ENCODE measurements at regions not wholly inside any gene's neighbourhood (a gene's known extent, or its start where the extent isn't known, plus 50 kb on each side); places are given as distances from the start of the nearest gene placed in this dataset.

DNA sequence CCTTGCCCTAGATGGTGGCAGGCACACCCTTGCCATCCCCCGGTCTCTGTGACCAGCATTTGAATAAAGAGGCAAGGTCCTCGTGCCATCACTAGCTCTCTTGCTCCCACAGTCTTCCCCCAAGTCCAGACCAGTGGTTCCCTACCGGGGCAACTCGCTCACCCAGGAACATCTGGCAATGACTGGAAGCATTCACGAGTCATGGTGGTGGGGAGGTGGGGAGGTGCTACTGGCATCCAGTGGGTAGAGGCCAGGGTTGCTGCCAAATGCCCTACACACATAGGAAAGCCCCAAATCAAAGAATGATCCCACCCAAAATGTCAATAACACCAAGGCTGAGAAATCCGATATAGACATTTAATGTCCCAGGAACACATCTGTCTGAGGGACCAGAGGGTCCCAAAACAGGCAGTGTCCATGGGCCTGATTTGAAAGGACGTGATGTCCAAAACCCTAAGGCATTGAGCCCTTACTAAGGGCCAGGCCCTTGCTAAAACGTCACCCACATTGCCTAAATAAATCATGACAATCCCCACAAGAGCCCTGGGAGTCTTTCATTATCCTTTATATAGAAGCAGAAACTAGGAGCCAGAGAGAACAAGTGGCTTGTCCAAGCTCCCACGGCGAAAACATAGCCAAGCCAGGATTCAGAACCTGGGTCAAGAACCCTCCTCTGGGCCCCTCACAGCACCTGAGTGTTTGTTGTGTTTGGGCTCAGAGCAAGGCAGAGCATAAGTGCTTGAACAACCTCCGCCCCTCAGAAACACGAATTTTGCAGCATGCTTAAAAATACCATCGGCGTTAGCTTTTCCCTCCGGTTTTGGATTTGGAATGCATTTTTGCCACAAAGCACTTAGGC lies 119.3 kb upstream of the WWC1 start:
- no peak overlapping the region for H3K4me3 ChIP-seq (ENCODE audit: low read depth, low read length, poor library complexity, severe bottlenecking)
- no peaks in the 10 kb centered on the region for H3K27me3 ChIP-seq (ENCODE audit: insufficient read depth, low read length)
- H3K9me2 ChIP-seq (ENCODE audit: low read depth, low read length) = no peaks in the 10 kb centered on the region
- no peaks in the 10 kb centered on the region for H3K4me1 ChIP-seq (ENCODE audit: insufficient read depth, low read length, severe bottlenecking)
- no peak overlapping the region for H2AFZ ChIP-seq (ENCODE audit: low read length)
- no peak overlapping the region for H3K27ac ChIP-seq (ENCODE audit: low read depth, low read length, poor library complexity, severe bottlenecking)
- no peak overlapping the region for H3K9ac ChIP-seq (ENCODE audit: low read length)
- no peaks in the 10 kb centered on the region for H4K20me1 ChIP-seq (ENCODE audit: insufficient read depth, low read length)
- H3K9me3 ChIP-seq (ENCODE audit: low read length) = no peaks in the 10 kb centered on the region
- TF ChIP-seq, protein P1, sequence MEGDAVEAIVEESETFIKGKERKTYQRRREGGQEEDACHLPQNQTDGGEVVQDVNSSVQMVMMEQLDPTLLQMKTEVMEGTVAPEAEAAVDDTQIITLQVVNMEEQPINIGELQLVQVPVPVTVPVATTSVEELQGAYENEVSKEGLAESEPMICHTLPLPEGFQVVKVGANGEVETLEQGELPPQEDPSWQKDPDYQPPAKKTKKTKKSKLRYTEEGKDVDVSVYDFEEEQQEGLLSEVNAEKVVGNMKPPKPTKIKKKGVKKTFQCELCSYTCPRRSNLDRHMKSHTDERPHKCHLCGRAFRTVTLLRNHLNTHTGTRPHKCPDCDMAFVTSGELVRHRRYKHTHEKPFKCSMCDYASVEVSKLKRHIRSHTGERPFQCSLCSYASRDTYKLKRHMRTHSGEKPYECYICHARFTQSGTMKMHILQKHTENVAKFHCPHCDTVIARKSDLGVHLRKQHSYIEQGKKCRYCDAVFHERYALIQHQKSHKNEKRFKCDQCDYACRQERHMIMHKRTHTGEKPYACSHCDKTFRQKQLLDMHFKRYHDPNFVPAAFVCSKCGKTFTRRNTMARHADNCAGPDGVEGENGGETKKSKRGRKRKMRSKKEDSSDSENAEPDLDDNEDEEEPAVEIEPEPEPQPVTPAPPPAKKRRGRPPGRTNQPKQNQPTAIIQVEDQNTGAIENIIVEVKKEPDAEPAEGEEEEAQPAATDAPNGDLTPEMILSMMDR (IDR thresholded peaks at IDR 0.05; ENCODE audit: low read length) = no peak
- no peak for TF ChIP-seq EZH2 (IDR thresholded peaks at IDR 0.05; ENCODE audit: borderline replicate concordance, low read length)
- H3F3A ChIP-seq (ENCODE audit: insufficient read depth, low read length) = no peaks in the 10 kb centered on the region
- H3K36me3 ChIP-seq (ENCODE audit: insufficient read depth, low read length) = no peaks in the 10 kb centered on the region
- H3K79me2 ChIP-seq (ENCODE audit: insufficient read depth, low read length) = no peaks in the 10 kb centered on the region
- no peak overlapping the region for H3K4me2 ChIP-seq (ENCODE audit: low read length)

DNA sequence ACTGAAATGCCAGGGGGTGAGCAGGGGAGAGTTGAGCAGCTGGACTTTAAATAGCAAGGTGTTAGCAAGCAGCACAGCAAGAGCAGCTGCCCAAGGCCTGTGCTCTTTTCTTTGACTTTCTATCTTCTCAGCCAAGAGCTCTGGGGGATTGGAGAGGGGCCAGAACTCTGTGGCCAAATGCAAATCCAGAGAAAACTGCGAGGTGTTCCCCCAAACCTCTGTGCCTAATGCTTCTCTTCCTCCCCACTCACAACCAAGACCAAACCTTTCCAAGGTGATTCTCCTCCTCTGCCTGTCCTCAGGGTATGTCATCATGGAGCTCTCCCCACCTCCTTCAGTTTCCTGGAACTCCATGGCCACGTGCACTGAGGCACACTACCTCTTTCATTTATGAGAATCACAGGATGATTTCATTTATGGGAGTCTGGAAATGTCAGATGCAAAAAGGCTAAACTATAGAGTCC lies 118.7 kb upstream of the WWC1 start:
- Histone ChIP-seq H3K4me1 (ENCODE audit: insufficient read depth, low read length, severe bottlenecking) (no peaks in the 10 kb centered on the region), H3K27ac (ENCODE audit: low read depth, low read length, poor library complexity, severe bottlenecking) (no peak overlapping the region), H3K9me2 (ENCODE audit: low read depth, low read length) (no peaks in the 10 kb centered on the region), H3K79me2 (ENCODE audit: insufficient read depth, low read length) (no peaks in the 10 kb centered on the region), H3K4me3 (ENCODE audit: low read depth, low read length, poor library complexity, severe bottlenecking) (no peak overlapping the region), H4K20me1 (ENCODE audit: insufficient read depth, low read length) (no peaks in the 10 kb centered on the region), H3K27me3 (ENCODE audit: insufficient read depth, low read length) (no peaks in the 10 kb centered on the region), H3K9me3 (ENCODE audit: low read length) (no peaks in the 10 kb centered on the region), H3K36me3 (ENCODE audit: insufficient read depth, low read length) (no peaks in the 10 kb centered on the region), H3F3A (ENCODE audit: insufficient read depth, low read length) (no peaks in the 10 kb centered on the region), H3K4me2 (ENCODE audit: low read length) (no peak overlapping the region), H2AFZ (ENCODE audit: low read length) (no peak overlapping the region), H3K9ac (ENCODE audit: low read length) (no peak overlapping the region)
- TF ChIP-seq, protein P1 (IDR thresholded peaks at IDR 0.05; ENCODE audit: low read length) = no peak
- no peak for TF ChIP-seq EZH2 (IDR thresholded peaks at IDR 0.05; ENCODE audit: borderline replicate concordance, low read length)

- H3K27ac ChIP-seq (ENCODE audit: low read depth, low read length, poor library complexity, severe bottlenecking) = no peak overlapping the region
- H3K9ac ChIP-seq (ENCODE audit: low read length) = no peak overlapping the region
- no peaks in the 10 kb centered on the region for H3F3A ChIP-seq (ENCODE audit: insufficient read depth, low read length)
- no peaks in the 10 kb centered on the region for H4K20me1 ChIP-seq (ENCODE audit: insufficient read depth, low read length)
- no peak for TF ChIP-seq EZH2 (IDR thresholded peaks at IDR 0.05; ENCODE audit: borderline replicate concordance, low read length)
- TF ChIP-seq, protein P1 (IDR thresholded peaks at IDR 0.05; ENCODE audit: low read length) = no peak
- H3K9me2 ChIP-seq (ENCODE audit: low read depth, low read length) = no peaks in the 10 kb centered on the region
- H3K36me3 ChIP-seq (ENCODE audit: insufficient read depth, low read length) = no peaks in the 10 kb centered on the region
- no peaks in the 10 kb centered on the region for H3K27me3 ChIP-seq (ENCODE audit: insufficient read depth, low read length)
- no peak overlapping the region for H3K4me2 ChIP-seq (ENCODE audit: low read length)
- H3K4me1 ChIP-seq (ENCODE audit: insufficient read depth, low read length, severe bottlenecking) = no peaks in the 10 kb centered on the region
- no peak overlapping the region for H3K4me3 ChIP-seq (ENCODE audit: low read depth, low read length, poor library complexity, severe bottlenecking)
- H2AFZ ChIP-seq (ENCODE audit: low read length) = no peak overlapping the region
- H3K79me2 ChIP-seq (ENCODE audit: insufficient read depth, low read length) = no peaks in the 10 kb centered on the region
- H3K9me3 ChIP-seq (ENCODE audit: low read length) = no peaks in the 10 kb centered on the region
Observed at GRCh38 chr5:168174376-168174775, 117.1 kb upstream of the WWC1 start.
